Pancreas (tissue), 10 donors: ENCODE measurements at regions not wholly inside any gene's neighbourhood (a gene's known extent, or its start where the extent isn't known, plus 50 kb on each side); places are given as distances from the start of the nearest gene placed in this dataset.

ENCODE experiments used
- ATAC-seq, 4 donors: fragments of 200-7000 bp; cut with Tn5 transposase; one replicate each; pipeline versions ENCODE4 v1.8.0 to v1.9.1; 2020; ENCODE audit warnings: mild to moderate bottlenecking in 4 of 4, moderate library complexity in 4 of 4
- DNase-seq, 6 donors: peaks; one replicate each; pipeline ENCODE4 v3.0.0-alpha.2; 2020
- FAIRE-seq: peaks from 2 replicates; lab custom pipeline; 2012; peaks lifted over from hg19 to GRCh38; lab: Jason Lieb, UNC
- H3K27ac ChIP-seq, 4 donors: fragments of 200-600 bp; sonication (generic); 1 replicate in 3 of 4; 2 replicates in 1 of 4; pipeline versions ENCODE4 v1.5.0 to v1.8.0; 2020
- H3K27me3 ChIP-seq, 4 donors: fragments of 200-600 bp; one replicate each; pipeline ENCODE4 v1.8.0; 2021
- H3K36me3 ChIP-seq, 3 donors: fragments of 200-600 bp; sonication (generic) in 1 of 3; one replicate each; pipeline versions ENCODE4 v1.5.0 to v1.8.0; 2020 to 2021
- H3K4me1 ChIP-seq, 3 donors: fragments of 200-600 bp; one replicate each; pipeline ENCODE4 v1.8.0; 2021
- H3K4me3 ChIP-seq, 4 donors: fragments of 200-600 bp; sonication (generic) in 2 of 4; one replicate each; pipeline versions ENCODE4 v1.5.0 to v1.8.0; 2020 to 2021
- H3K9me3 ChIP-seq, 4 donors: fragments of 200-600 bp; one replicate each; pipeline ENCODE4 v1.8.0; 2021
- CTCF ChIP-seq, 4 donors: fragments of 200-600 bp; sonication (generic) in 3 of 4; IDR thresholded peaks; one replicate each; pipeline versions ENCODE4 v1.5.0 to v1.8.0; 2021; ENCODE audit warnings: antibody characterized with exemption in 4 of 4
- WGBS, 2 donors: extraction: QIAGEN DNeasy Blood & Tissue Kit; methylation state at CpG; one replicate each; pipeline ENCODE4 v1.1.7; 2013; 5-methylcytosine and 5-hydroxymethylcytosine counted together
- intact Hi-C, 3 donors: fragments of 100-400 bp; cut with DNase I; formaldehyde crosslinking; loops; one replicate each; pipeline versions ENCODE4 v1.11.1 to v1.14.2; 2022
- donor health status: healthy with polysubstance abuse.
- donor health status: DM: no; HTN: no; CAD: no; lungs with moderate emphysema.
- donor health status: DM: no; HTN: no; CAD: no.
- donor health status: control.
- donor health status: control.
- donor health status: Bipolar disorder and iron deficiency.
- donor health status: DM: yes; HTN: yes; CAD: no.
- donor health status: DM: no; HTN: no; CAD: no.
- donor health status: DM: no; HTN: no; CAD: no.
- donor health status: DM: yes; HTN: yes; CAD: no.

GRCh38 chr11:134889832-134890231 is 477.8 kb upstream of the B3GAT1 start:
- no peaks in the 10 kb centered on the region for H3K27me3 ChIP-seq
- ATAC-seq (no peak), FAIRE-seq (no peak), DNase-seq (no peak)
- H3K9me3 ChIP-seq: no peaks in the 10 kb centered on the region
- H3K27ac ChIP-seq: no peak overlapping the region
- no peaks in the 10 kb centered on the region for H3K36me3 ChIP-seq
- WGBS, 2 donors: 61 to 79% methylated on average over 6 of the region's 6 CpGs
- H3K4me3 ChIP-seq: no peak overlapping the region
- intact Hi-C loops: no loop called here
- TF ChIP-seq CTCF (IDR thresholded peaks at IDR 0.05): no peak
- H3K4me1 ChIP-seq: no peaks in the 10 kb centered on the region

GRCh38 chr11:134888821-134889220 is 476.8 kb upstream of the B3GAT1 start:
- FAIRE-seq (no peak), DNase-seq (no peak), ATAC-seq (no peak)
- WGBS, 2 donors: 67 to 78% methylated on average over 10 of the region's 10 CpGs
- no peak for TF ChIP-seq CTCF (IDR thresholded peaks at IDR 0.05)
- H3K9me3 ChIP-seq: no peaks in the 10 kb centered on the region
- H3K36me3 ChIP-seq: no peaks in the 10 kb centered on the region
- no peaks in the 10 kb centered on the region for H3K4me1 ChIP-seq
- H3K27ac ChIP-seq: no peak overlapping the region
- H3K4me3 ChIP-seq: no peak overlapping the region
- H3K27me3 ChIP-seq: no peaks in the 10 kb centered on the region
- intact Hi-C loops: no loop called here

- no peak for DNase-seq
- Histone ChIP-seq H3K27me3 (no peaks in the 10 kb centered on the region), H3K4me1 (no peaks in the 10 kb centered on the region), H3K4me3 (no peak overlapping the region), H3K27ac (no peak overlapping the region), H3K9me3 (no peaks in the 10 kb centered on the region), H3K36me3 (no peaks in the 10 kb centered on the region)
- intact Hi-C loops: no loop called here
- 49 to 65% methylated on average over 4 of the region's 4 CpGs for WGBS, 2 donors
- no peak for TF ChIP-seq CTCF (IDR thresholded peaks at IDR 0.05)
- ATAC-seq: no peak
- no peak for FAIRE-seq
These were observed 475.9 kb upstream of the B3GAT1 start for GRCh38 chr11:134887896-134888295.

GRCh38 chr11:134883484-134883883 is 471.4 kb upstream of the B3GAT1 start:
- TF ChIP-seq CTCF (IDR thresholded peaks at IDR 0.05): no peak
- FAIRE-seq (no peak), DNase-seq (no peak), ATAC-seq (no peak)
- Histone ChIP-seq H3K27ac (no peak overlapping the region), H3K27me3 (no peaks in the 10 kb centered on the region), H3K4me3 (no peak overlapping the region), H3K9me3 (no peaks in the 10 kb centered on the region), H3K36me3 (no peaks in the 10 kb centered on the region), H3K4me1 (no peaks in the 10 kb centered on the region)
- intact Hi-C loops: no loop called here
- 54 to 59% methylated on average over 8 of the region's 8 CpGs for WGBS, 2 donors

GRCh38 chr11:134882671-134883297 is 470.7 kb upstream of the B3GAT1 start:
- no peak for TF ChIP-seq CTCF (IDR thresholded peaks at IDR 0.05)
- Histone ChIP-seq H3K27me3 (peaks cover 0 to under 1% (median 0%) of the 10 kb centered on the region in 4 donors), H3K9me3 (no peaks in the 10 kb centered on the region), H3K36me3 (no peaks in the 10 kb centered on the region), H3K4me3 (no peak overlapping the region), H3K27ac (no peak overlapping the region), H3K4me1 (no peaks in the 10 kb centered on the region)
- ATAC-seq (no peak), FAIRE-seq (no peak), DNase-seq (no peak)
- intact Hi-C loops: no loop called here
- WGBS, 2 donors: 47 to 50% methylated on average over 13 of the region's 13 CpGs
